OCI-LY3 (cell line): ENCODE measurements at regions not wholly inside any gene's neighbourhood (a gene's known extent, or its start where the extent isn't known, plus 50 kb on each side); places are given as distances from the start of the nearest gene placed in this dataset.
A peak's percentile ranks its signal among the peaks of the same experiment; 100 is the strongest.

Experiments used
- EZH2phosphoT487 ChIP-seq: fragments of 200-600 bp; shearing (Covaris generic); IDR thresholded peaks from 2 replicates; pipeline ENCODE4 v1.6.1; 2018; ENCODE audit warnings: antibody characterized with exemption, mixed run types, low read depth
- TF ChIP-seq, protein P1 (sequence below): fragments of 200-600, 300-600 bp; sonication (generic); IDR thresholded peaks from 2 replicates; pipeline ENCODE4 v1.5.1; 2014; ENCODE audit warnings: antibody characterized with exemption, low read length, low read depth

DNA sequence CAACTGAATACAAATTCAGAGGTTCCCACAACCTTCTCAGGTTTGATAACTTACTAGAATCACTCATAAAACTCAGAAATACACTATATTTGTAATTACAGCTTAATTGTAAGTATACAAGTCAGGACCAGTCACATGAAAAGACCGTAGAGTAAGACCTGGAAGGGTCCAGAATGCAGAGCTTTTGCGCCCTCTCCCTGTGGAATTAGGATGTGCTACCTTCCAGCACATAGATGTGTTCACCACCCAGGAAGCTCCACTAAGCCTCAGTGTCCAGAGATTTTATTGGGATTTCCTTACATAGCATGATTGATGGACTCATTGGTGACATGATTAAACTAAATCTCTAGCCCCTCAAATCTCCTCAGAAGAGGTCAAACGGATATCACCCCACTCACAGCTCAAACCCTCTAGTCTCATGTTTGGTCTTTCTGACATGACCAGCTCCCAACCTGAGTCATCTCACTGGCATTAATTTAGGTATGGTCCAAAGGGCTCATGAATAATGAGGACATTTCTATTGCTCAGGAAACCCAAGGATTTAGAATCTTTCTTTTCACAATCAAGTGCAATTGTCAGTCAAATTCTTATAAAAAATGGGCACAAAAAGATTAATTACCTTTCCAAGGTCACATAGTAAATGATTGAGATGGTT, 77.2 kb upstream of the UBASH3B start:
- TF ChIP-seq, protein P1, sequence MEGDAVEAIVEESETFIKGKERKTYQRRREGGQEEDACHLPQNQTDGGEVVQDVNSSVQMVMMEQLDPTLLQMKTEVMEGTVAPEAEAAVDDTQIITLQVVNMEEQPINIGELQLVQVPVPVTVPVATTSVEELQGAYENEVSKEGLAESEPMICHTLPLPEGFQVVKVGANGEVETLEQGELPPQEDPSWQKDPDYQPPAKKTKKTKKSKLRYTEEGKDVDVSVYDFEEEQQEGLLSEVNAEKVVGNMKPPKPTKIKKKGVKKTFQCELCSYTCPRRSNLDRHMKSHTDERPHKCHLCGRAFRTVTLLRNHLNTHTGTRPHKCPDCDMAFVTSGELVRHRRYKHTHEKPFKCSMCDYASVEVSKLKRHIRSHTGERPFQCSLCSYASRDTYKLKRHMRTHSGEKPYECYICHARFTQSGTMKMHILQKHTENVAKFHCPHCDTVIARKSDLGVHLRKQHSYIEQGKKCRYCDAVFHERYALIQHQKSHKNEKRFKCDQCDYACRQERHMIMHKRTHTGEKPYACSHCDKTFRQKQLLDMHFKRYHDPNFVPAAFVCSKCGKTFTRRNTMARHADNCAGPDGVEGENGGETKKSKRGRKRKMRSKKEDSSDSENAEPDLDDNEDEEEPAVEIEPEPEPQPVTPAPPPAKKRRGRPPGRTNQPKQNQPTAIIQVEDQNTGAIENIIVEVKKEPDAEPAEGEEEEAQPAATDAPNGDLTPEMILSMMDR: peak; percentile 34; the same call in 1 of the 2 replicates
- no peak for TF ChIP-seq EZH2phosphoT487
